ENCODE measurements at regions not wholly inside any gene's neighbourhood (a gene's known extent, or its start where the extent isn't known, plus 50 kb on each side); places are given as distances from the start of the nearest gene placed in this dataset.

DNA sequence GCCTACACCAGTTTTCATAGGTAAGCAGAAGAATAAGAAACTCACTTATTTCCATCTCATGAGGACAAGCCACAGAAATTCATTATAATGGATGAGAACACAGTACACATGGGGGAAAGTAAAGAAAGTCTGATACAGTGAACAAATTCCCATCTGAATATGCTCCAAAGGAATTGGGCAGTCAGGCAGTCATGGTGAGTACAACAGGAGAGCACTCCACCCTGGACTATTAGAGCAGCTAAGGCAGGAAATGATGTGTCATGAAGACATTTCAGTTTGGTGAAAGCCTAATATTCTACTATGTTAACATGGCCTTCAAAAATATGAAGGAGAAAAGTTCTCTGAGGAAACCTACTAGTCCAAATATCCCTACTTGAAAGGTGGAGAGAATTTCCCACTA, 92.0 kb upstream of the PRDX4 start:
- H3K27ac ChIP-seq, result no peak overlapping the region
- TF ChIP-seq, protein P1, sequence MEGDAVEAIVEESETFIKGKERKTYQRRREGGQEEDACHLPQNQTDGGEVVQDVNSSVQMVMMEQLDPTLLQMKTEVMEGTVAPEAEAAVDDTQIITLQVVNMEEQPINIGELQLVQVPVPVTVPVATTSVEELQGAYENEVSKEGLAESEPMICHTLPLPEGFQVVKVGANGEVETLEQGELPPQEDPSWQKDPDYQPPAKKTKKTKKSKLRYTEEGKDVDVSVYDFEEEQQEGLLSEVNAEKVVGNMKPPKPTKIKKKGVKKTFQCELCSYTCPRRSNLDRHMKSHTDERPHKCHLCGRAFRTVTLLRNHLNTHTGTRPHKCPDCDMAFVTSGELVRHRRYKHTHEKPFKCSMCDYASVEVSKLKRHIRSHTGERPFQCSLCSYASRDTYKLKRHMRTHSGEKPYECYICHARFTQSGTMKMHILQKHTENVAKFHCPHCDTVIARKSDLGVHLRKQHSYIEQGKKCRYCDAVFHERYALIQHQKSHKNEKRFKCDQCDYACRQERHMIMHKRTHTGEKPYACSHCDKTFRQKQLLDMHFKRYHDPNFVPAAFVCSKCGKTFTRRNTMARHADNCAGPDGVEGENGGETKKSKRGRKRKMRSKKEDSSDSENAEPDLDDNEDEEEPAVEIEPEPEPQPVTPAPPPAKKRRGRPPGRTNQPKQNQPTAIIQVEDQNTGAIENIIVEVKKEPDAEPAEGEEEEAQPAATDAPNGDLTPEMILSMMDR (IDR thresholded peaks at IDR 0.05; ENCODE audit: low read depth, low read length), result no peak
- DNase-seq, result no peak
- H3K27me3 ChIP-seq (ENCODE audit: insufficient read depth, low read depth, severe bottlenecking), result no peaks in the 10 kb centered on the region
- H3K4me3 ChIP-seq (ENCODE audit: low read depth, low read length), result no peak overlapping the region
- no peaks in the 10 kb centered on the region for H3K9me3 ChIP-seq (ENCODE audit: severe bottlenecking)
- H3K36me3 ChIP-seq, result no peaks in the 10 kb centered on the region

DNA sequence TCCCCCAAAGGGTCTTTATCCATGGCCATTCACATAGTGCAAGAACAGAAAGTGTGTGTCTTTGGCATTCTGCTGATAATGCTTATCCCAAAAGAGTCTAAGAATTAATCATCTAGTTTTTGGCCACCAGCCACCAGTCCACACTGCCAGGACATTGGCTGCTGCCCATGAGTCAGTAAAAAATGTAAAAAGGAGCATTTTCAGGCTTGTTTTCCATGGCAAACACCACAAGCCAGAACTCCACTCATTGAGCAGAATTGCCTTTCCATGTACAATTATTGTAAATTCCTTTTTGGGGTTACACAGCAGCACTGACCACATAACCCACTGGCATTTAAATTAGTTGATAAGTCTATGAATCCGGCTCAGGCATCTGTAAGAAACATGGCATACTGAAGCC, 89.2 kb upstream of the PRDX4 start:
- no peak for DNase-seq
- Histone ChIP-seq H3K27me3 (ENCODE audit: insufficient read depth, low read depth, severe bottlenecking) (no peaks in the 10 kb centered on the region), H3K36me3 (no peaks in the 10 kb centered on the region), H3K4me3 (ENCODE audit: low read depth, low read length) (no peak overlapping the region), H3K9me3 (ENCODE audit: severe bottlenecking) (no peaks in the 10 kb centered on the region), H3K27ac (no peak overlapping the region)
- TF ChIP-seq, protein P1 (IDR thresholded peaks at IDR 0.05; ENCODE audit: low read depth, low read length), result no peak

DNA sequence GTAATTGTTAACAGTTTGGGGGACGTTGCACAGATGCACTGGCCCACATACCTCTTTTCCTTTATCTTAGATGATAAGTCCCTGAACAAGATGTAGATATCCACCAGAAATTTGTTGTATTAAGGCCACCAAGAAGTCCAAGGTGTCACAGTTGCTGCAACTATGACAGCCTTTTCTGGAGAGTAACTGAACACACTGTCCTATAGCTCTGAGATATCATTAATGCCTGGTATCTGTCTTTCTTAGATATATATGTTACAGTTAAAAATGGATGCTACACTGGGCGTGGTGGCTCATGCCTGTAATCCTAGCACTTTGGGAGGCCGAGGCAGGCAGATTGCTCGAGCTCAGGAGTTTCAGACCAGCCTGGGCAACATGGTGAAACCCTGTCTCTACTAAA, 77.8 kb upstream of the PRDX4 start:
- TF ChIP-seq, protein P1 (IDR thresholded peaks at IDR 0.05; ENCODE audit: low read depth, low read length), result no peak
- Histone ChIP-seq H3K4me3 (ENCODE audit: low read depth, low read length) (no peak overlapping the region), H3K27ac (no peak overlapping the region), H3K9me3 (ENCODE audit: severe bottlenecking) (no peaks in the 10 kb centered on the region), H3K27me3 (ENCODE audit: insufficient read depth, low read depth, severe bottlenecking) (peaks cover 20% of the 10 kb centered on the region), H3K36me3 (no peaks in the 10 kb centered on the region)
- DNase-seq, result no peak

DNA sequence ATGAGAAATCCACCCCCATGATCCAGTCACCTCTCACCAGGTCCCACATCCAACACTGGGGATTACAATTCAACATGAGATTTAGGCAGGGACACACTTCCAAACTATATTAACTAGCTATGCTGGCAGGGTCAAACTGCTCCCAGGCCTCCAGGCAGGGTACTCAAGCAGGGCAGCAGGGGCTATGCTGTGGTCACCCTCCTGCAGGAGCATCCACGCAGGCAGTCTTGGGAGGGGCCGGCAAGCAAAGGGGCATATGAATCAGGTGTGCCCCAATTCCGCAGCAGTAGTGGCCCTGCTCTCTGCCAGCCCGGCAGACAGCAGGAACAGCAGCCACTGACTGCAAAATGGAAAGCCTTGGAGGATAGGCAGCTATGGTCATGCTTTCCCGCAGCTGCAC, 74.6 kb upstream of the PRDX4 start:
- Histone ChIP-seq H3K4me3 (ENCODE audit: low read depth, low read length) (no peak overlapping the region), H3K36me3 (no peaks in the 10 kb centered on the region), H3K27ac (no peak overlapping the region), H3K9me3 (ENCODE audit: severe bottlenecking) (no peaks in the 10 kb centered on the region), H3K27me3 (ENCODE audit: insufficient read depth, low read depth, severe bottlenecking) (peaks cover 20% of the 10 kb centered on the region)
- DNase-seq, result no peak
- TF ChIP-seq, protein P1 (IDR thresholded peaks at IDR 0.05; ENCODE audit: low read depth, low read length), result no peak

DNA sequence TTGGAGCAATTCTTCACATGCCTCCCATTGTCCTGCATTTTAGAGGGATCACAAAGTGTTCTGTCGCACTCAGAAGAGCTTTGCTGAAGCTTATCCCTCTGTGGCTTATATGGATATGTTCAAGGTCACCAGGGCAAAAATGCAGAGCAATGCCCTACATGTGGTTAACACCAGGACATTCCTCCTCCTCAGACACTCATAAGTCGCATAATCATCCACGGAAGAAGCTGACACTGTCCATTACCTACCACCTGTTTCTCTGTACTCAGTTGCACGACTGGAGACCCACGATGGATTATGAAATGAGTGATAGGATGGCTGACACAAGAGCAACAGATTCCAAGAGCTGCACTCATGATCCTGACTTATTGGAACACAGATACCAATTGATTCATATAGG, 68.7 kb upstream of the PRDX4 start:
- no peaks in the 10 kb centered on the region for H3K9me3 ChIP-seq (ENCODE audit: severe bottlenecking)
- no peak for DNase-seq
- H3K4me3 ChIP-seq (ENCODE audit: low read depth, low read length), result no peak overlapping the region
- no peak overlapping the region for H3K27ac ChIP-seq
- TF ChIP-seq, protein P1 (IDR thresholded peaks at IDR 0.05; ENCODE audit: low read depth, low read length), result no peak
- peaks cover 6% of the 10 kb centered on the region for H3K27me3 ChIP-seq (ENCODE audit: insufficient read depth, low read depth, severe bottlenecking)
- H3K36me3 ChIP-seq, result no peaks in the 10 kb centered on the region

DNA sequence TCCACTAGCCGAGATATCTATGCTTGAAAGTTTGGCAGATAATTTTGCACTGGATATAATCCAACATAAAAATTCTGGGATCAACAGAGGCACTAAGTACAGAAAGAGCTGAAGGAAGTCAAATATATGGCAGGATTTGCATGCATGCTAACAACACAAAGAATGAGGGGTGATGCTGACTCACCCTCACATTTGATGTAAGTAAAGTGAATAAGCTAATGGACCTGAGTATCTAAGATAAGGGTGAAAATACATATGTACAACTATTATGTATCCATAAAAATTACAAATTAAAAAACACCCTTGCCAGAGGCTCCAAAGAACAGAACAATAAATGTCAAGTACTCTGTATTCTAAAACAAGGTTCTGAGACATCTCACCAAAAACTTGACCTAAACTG, 63.8 kb upstream of the PRDX4 start:
- H3K36me3 ChIP-seq, result no peaks in the 10 kb centered on the region
- no peak overlapping the region for H3K27ac ChIP-seq
- TF ChIP-seq, protein P1 (IDR thresholded peaks at IDR 0.05; ENCODE audit: low read depth, low read length), result no peak
- no peak overlapping the region for H3K4me3 ChIP-seq (ENCODE audit: low read depth, low read length)
- DNase-seq, result no peak
- H3K27me3 ChIP-seq (ENCODE audit: insufficient read depth, low read depth, severe bottlenecking), result peaks cover 8% of the 10 kb centered on the region
- no peaks in the 10 kb centered on the region for H3K9me3 ChIP-seq (ENCODE audit: severe bottlenecking)
